Stomach (tissue), 8 donors: ENCODE measurements at regions not wholly inside any gene's neighbourhood (a gene's known extent, or its start where the extent isn't known, plus 50 kb on each side); places are given as distances from the start of the nearest gene placed in this dataset.

Experiments
- DNase-seq, 2 donors: peaks; one replicate each; pipeline versions ENCODE4 v3.0.0 to v3.0.0-alpha.2; 2013 to 2019
- H3K27ac ChIP-seq, 5 donors: fragments of 200-600 bp in 4 of 5; sonication (generic) in 4 of 5; one replicate each; pipeline ENCODE4 v1.5.1; 2013 to 2019; ENCODE audit warnings: mild to moderate bottlenecking in 1 of 5, moderate library complexity in 1 of 5
- H3K27me3 ChIP-seq, 3 donors: fragments of 200-600 bp; sonication (generic); one replicate each; pipeline ENCODE4 v1.5.1; 2017 to 2019; ENCODE audit warnings: mixed run types in 1 of 3
- H3K36me3 ChIP-seq, 4 donors: fragments of 200-600 bp; sonication (generic); 1 replicate in 3 of 4; 2 replicates in 1 of 4; pipeline ENCODE4 v1.5.1; 2016 to 2019
- H3K4me1 ChIP-seq, 4 donors: fragments of 200-600 bp; sonication (generic); one replicate each; pipeline ENCODE4 v1.5.1; 2016 to 2019
- H3K4me3 ChIP-seq, 4 donors: fragments of 200-600 bp; sonication (generic) in 3 of 4; one replicate each; pipeline ENCODE4 v1.5.1; 2016 to 2019; ENCODE audit warnings: mild to moderate bottlenecking in 1 of 4
- H3K9me3 ChIP-seq, 4 donors: fragments of 200-600 bp; sonication (generic); one replicate each; pipeline ENCODE4 v1.5.1; 2016 to 2019
- CTCF ChIP-seq, 7 experiments: fragments of 450-650 bp in 4 of 7; fragments of 200-600 bp in 3 of 7; sonication (generic) in 3 of 7; IDR thresholded peaks; one replicate each; pipeline ENCODE4 v1.5.1; 2016 to 2019; ENCODE audit warnings: antibody characterized with exemption in 7 of 7, control low read depth in 2 of 7, mild to moderate bottlenecking in 1 of 7
- EP300 ChIP-seq: sonication (generic); formaldehyde crosslinking; IDR thresholded peaks from one replicate; pipeline ENCODE4 v1.6.1; 2017; ENCODE audit warnings: antibody characterized with exemption
- POLR2A ChIP-seq, 4 donors: fragments of 450-650 bp; IDR thresholded peaks; one replicate each; pipeline ENCODE4 v1.6.1; 2016; ENCODE audit warnings: antibody characterized with exemption in 4 of 4, control low read depth in 2 of 4, mild to moderate bottlenecking in 1 of 4, moderate library complexity in 1 of 4
- POLR2AphosphoS5 ChIP-seq, 3 donors: sonication (generic); formaldehyde crosslinking; IDR thresholded peaks; one replicate each; pipeline ENCODE4 v1.6.1; 2016; ENCODE audit warnings: antibody characterized with exemption in 3 of 3
- WGBS, 5 donors: extraction: QIAGEN DNeasy Blood & Tissue Kit in 3 of 5; methylation state at CpG; one replicate each; pipeline versions ENCODE4 v1.1.5 to v1.1.7; 2013 to 2018; 5-methylcytosine and 5-hydroxymethylcytosine counted together
- intact Hi-C: fragments of 100-400 bp; cut with DNase I; formaldehyde crosslinking; loops from one replicate; pipeline ENCODE4 v1.15.1; 2023; ENCODE audit warnings: low total_unique reads
- donor health status: healthy with polysubstance abuse.
- donor health status: Bipolar disorder and iron deficiency.
- donor health status: healthy.

GRCh38 chr1:22386774-22387173 lies 64.9 kb upstream of the ZBTB40 start:
- no peaks in the 10 kb centered on the region for H3K36me3 ChIP-seq
- peaks cover 0 to 80% (median 6%) of the 10 kb centered on the region in 3 donors for H3K27me3 ChIP-seq
- no peaks in the 10 kb centered on the region for H3K4me1 ChIP-seq
- H3K9me3 ChIP-seq, result no peaks in the 10 kb centered on the region
- H3K4me3 ChIP-seq, result no peak overlapping the region
- no peak for DNase-seq
- no peak overlapping the region for H3K27ac ChIP-seq
- 78 to 87% (median 80%) methylated on average over 3 of the region's 3 CpGs for WGBS, 5 donors
- no peak for TF ChIP-seq POLR2A (IDR thresholded peaks at IDR 0.05)
- no peak for TF ChIP-seq POLR2AphosphoS5 (IDR thresholded peaks at IDR 0.05)
- TF ChIP-seq EP300, result no peak
- no peak for TF ChIP-seq CTCF (IDR thresholded peaks at IDR 0.05)
- intact Hi-C loops, result no loop called here

GRCh38 chr1:22387919-22388580 lies 63.6 kb upstream of the ZBTB40 start:
- Histone ChIP-seq H3K4me3 (no peak overlapping the region), H3K27ac (no peak overlapping the region), H3K27me3 (peaks cover 0 to 82% (median 6%) of the 10 kb centered on the region in 3 donors), H3K4me1 (no peaks in the 10 kb centered on the region), H3K36me3 (no peaks in the 10 kb centered on the region), H3K9me3 (no peaks in the 10 kb centered on the region)
- DNase-seq, result peak in 1 of 2 donors; percentile 21
- TF ChIP-seq POLR2AphosphoS5 (IDR thresholded peaks at IDR 0.05) (no peak), CTCF (IDR thresholded peaks at IDR 0.05) (no peak), POLR2A (IDR thresholded peaks at IDR 0.05) (no peak), EP300 (no peak)
- intact Hi-C loops, result no loop called here
- WGBS, 5 donors, result 31 to 43% (median 35%) methylated on average over 13 of the region's 13 CpGs

- Histone ChIP-seq H3K27ac (no peak overlapping the region), H3K27me3 (peaks cover 0 to 83% (median 6%) of the 10 kb centered on the region in 3 donors), H3K4me3 (no peak overlapping the region), H3K36me3 (no peaks in the 10 kb centered on the region), H3K4me1 (no peaks in the 10 kb centered on the region), H3K9me3 (no peaks in the 10 kb centered on the region)
- intact Hi-C loops, result no loop called here
- TF ChIP-seq POLR2AphosphoS5 (IDR thresholded peaks at IDR 0.05) (no peak), POLR2A (IDR thresholded peaks at IDR 0.05) (no peak)
- DNase-seq, result no peak
- 69 to 84% (median 76%) methylated on average over 17 to 19 of the region's 19 CpGs for WGBS, 5 donors
Measured at GRCh38 chr1:22388671-22389450, 62.8 kb upstream of the ZBTB40 start.

DNA sequence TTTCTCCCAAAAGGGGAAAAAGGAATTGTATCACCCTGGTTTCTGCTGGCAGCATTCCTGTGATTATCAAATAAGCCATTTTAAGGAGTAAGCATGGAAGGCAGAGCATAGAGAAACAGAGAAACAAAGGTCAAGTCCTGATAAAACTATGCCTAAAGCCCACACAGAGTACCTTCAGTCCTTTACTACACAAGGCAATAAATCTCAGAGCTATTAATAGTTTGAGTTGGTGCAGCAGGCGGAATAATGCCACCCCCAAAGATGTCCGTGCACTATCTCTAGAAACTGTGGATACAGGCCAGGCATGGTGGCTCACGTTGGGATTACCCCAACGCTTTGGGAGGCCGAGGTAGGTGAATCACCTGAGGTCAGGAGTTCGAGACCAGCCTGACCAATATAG lies 58.1 kb upstream of the ZBTB40 start:
- Histone ChIP-seq H3K4me3 (no peak overlapping the region), H3K36me3 (no peaks in the 10 kb centered on the region), H3K9me3 (no peaks in the 10 kb centered on the region), H3K27me3 (peaks cover 0 to 67% (median 5%) of the 10 kb centered on the region in 3 donors), H3K27ac (no peak overlapping the region), H3K4me1 (no peaks in the 10 kb centered on the region)
- TF ChIP-seq POLR2AphosphoS5 (IDR thresholded peaks at IDR 0.05) (no peak), CTCF (IDR thresholded peaks at IDR 0.05) (no peak), POLR2A (IDR thresholded peaks at IDR 0.05) (no peak), EP300 (no peak)
- intact Hi-C loops, result no loop called here
- WGBS, 5 donors, result 70 to 85% (median 78%) methylated on average over 6 of the region's 6 CpGs
- DNase-seq, result no peak
